ENCODE measurements at regions not wholly inside any gene's neighbourhood (a gene's known extent, or its start where the extent isn't known, plus 50 kb on each side); places are given as distances from the start of the nearest gene placed in this dataset.
A peak's percentile ranks its signal among the peaks of the same experiment; 100 is the strongest.

DNA sequence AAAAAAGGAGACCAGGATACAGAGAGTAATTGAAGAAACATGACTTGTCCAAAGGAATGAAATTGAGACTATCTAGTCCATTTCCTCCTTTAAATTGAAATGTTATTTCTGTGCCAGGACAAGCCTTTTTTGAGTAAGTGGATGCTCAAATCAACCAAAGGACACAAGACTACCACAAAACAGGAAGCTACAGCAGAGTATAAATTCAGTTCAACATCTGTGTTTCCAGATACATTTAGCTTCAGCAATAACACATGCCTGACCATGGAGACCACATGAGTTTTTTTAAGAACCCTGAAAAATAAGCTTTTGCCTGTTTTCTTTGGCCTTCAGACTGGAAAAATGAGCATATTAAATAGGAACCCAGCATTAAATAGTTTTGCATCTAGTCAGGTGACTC is 707.5 kb downstream of the ZWINT start:
- ATAC-seq (ENCODE audit: low FRiP score) (no peak), DNase-seq (ENCODE audit: low spot score) (no peak)
- TF ChIP-seq, protein P1, sequence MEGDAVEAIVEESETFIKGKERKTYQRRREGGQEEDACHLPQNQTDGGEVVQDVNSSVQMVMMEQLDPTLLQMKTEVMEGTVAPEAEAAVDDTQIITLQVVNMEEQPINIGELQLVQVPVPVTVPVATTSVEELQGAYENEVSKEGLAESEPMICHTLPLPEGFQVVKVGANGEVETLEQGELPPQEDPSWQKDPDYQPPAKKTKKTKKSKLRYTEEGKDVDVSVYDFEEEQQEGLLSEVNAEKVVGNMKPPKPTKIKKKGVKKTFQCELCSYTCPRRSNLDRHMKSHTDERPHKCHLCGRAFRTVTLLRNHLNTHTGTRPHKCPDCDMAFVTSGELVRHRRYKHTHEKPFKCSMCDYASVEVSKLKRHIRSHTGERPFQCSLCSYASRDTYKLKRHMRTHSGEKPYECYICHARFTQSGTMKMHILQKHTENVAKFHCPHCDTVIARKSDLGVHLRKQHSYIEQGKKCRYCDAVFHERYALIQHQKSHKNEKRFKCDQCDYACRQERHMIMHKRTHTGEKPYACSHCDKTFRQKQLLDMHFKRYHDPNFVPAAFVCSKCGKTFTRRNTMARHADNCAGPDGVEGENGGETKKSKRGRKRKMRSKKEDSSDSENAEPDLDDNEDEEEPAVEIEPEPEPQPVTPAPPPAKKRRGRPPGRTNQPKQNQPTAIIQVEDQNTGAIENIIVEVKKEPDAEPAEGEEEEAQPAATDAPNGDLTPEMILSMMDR (IDR thresholded peaks at IDR 0.05), result no peak

DNA sequence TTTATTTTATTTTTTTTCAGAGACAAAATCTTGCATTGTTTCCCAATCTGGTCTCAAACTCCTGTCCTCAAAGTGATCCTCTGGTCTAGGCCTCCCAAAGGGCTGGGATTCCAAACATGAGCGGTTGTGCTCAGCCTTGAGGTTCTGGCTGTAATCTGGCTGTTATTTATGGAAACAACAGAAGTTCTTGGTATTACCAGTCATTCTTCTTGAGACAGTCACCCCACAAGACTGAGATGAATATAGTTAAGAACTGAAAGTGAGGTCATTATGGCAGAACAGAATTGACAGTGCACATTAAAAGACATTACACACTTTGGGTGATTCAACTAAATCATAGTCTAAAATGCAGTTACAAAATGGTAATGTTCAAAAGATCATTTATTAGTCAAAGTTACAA is 719.5 kb downstream of the ZWINT start:
- no peak for DNase-seq (ENCODE audit: low spot score)
- no peak for ATAC-seq (ENCODE audit: low FRiP score)
- TF ChIP-seq, protein P1 (IDR thresholded peaks at IDR 0.05), result no peak

DNA sequence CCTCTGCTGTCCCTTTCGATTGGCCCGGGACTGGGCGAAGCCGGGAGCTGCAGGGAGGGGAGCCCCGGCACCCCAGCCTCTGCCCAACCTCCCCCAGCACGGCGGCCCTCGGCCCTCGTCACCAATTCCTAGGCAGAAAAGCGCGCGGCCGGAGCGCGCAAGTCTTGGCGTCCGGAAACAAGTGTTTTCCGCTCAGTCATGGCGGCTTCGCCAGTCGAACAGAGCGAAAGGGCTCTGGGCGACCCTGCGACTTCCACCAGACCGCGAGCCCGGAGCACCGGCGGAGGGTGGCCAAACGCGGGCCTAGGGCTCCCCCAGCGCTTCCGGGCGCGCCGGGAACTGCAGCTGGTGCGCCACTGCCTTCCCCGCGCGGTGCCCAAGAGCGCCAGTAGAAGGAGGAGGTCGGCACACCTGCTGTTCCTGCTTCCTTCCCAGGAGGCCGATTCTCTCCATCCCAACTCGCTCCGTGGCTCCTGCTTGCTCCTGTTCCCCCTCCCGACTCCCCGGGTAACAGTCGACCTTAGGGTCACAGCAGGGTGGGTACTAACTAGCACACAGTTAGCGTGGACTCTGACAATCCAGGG is 729.9 kb downstream of the ZWINT start:
- DNase-seq (ENCODE audit: low spot score) (no peak), ATAC-seq (ENCODE audit: low FRiP score) (peak; percentile 81)
- TF ChIP-seq, protein P1 (IDR thresholded peaks at IDR 0.05), result peak in 1 of 3 donors; percentile 8

DNA sequence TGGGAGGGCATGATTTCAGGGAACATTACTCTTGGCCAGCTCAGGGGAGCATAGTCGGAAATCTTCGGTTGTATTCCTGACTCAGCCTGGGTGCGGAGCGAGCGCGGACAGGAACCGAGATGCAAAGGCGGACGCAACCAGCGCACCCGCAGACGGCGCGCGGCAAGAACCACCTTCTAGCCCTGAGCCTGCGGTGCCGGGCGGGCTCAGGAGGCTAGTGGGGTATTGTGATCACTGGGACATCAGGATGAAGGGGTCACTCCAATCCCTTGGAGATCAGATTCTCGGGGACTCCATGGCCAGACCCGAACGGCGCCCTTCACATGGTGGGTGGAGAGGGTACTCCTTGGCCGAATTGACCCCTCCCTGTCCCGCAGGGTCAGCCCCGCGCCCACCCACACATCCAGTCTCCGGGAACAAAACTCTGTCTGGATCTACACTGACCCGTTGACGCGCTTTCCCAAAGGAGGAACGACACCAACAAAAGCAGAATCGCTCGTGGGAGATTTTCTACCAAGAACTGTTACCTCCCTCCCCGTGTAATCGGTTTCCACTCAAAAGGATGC is 730.5 kb downstream of the ZWINT start:
- ATAC-seq (ENCODE audit: low FRiP score) (no peak), DNase-seq (ENCODE audit: low spot score) (no peak)
- TF ChIP-seq, protein P1 (IDR thresholded peaks at IDR 0.05), result no peak

DNA sequence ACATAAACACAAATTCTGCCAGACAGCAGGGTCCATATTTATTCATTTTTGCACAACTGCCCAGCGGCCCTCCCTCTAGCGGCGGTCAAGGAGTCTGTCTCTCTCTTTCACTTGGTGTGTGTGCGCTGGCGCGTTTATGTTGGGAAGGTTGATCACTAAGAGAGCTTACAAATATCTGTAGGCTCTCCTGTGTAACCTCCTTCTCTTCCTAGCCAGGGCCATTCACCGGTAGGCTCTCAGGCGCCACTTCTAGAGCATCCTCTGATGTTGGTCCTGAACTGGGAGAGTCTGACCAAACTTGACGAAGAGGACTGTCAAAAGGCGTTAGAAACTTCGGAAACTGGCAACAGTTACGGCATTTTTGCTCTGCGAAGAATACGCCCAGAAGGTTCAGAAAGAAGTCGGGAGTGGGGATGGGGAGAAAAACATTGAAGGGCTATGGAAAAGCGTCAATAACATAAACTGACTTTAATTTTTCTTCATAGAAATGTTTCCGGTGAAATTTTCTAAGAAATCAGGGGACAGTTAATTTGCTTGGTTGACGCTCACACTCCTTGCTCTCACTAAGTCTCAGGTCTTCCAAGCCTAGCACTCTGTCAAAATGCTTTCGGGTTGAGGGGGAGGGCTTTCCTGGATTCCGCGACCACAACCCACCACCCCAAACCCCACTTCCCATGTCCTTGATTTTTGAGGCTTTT is 731.1 kb downstream of the ZWINT start:
- TF ChIP-seq, protein P1 (IDR thresholded peaks at IDR 0.05), result no peak
- ATAC-seq (ENCODE audit: low FRiP score) (peak; percentile 65), DNase-seq (ENCODE audit: low spot score) (no peak)

GRCh38 chr10:55628260-55628701 is 732.8 kb downstream of the ZWINT start:
- TF ChIP-seq, protein P1 (IDR thresholded peaks at IDR 0.05), result no peak
- DNase-seq (ENCODE audit: low spot score) (no peak), ATAC-seq (ENCODE audit: low FRiP score) (no peak)

Data from omental fat pad (tissue), 3 donors.